Testis (tissue), 2 donors: ENCODE measurements at regions not wholly inside any gene's neighbourhood (a gene's known extent, or its start where the extent isn't known, plus 50 kb on each side); places are given as distances from the start of the nearest gene placed in this dataset.

Experiments used
- DNase-seq: peaks from one replicate; pipeline ENCODE4 v3.0.0-alpha.2; 2019
- H3K27ac ChIP-seq, 2 donors: fragments of 200-600 bp; sonication (generic); one replicate each; pipeline ENCODE4 v1.5.1; 2019
- H3K27me3 ChIP-seq: fragments of 200-600 bp; sonication (generic); one replicate; pipeline ENCODE4 v1.5.1; 2019
- H3K36me3 ChIP-seq: fragments of 200-600 bp; sonication (generic); one replicate; pipeline ENCODE4 v1.5.1; 2017; ENCODE audit warnings: low read depth; ENCODE audit errors: missing control alignments
- H3K4me1 ChIP-seq: fragments of 200-600 bp; sonication (generic); one replicate; pipeline ENCODE4 v1.5.1; 2019
- H3K4me3 ChIP-seq, 2 donors: fragments of 200-600 bp; sonication (generic); one replicate each; pipeline ENCODE4 v1.5.1; 2017 to 2019
- H3K9me3 ChIP-seq: fragments of 200-600 bp; sonication (generic); one replicate; pipeline ENCODE4 v1.5.1; 2017
- POLR2A ChIP-seq: fragments of 450-650 bp; IDR thresholded peaks from one replicate; pipeline ENCODE4 v1.6.1; 2017; ENCODE audit warnings: antibody characterized with exemption, mild to moderate bottlenecking, moderate library complexity
- WGBS, 2 donors: methylation state at CpG; one replicate each; pipeline ENCODE4 v1.1.5; 2018; 5-methylcytosine and 5-hydroxymethylcytosine counted together
- intact Hi-C: fragments of 100-400 bp; cut with DNase I; formaldehyde crosslinking; loops from one replicate; pipeline ENCODE4 v1.15.1; 2023; ENCODE audit warnings: low total_unique reads
- TF ChIP-seq, protein P1 (sequence below), 3 experiments: fragments of 450-650 bp in 2 of 3; fragments of 200-600 bp in 1 of 3; sonication (generic) in 1 of 3; IDR thresholded peaks; one replicate each; pipeline ENCODE4 v1.5.1; 2016 to 2019; ENCODE audit warnings: antibody characterized with exemption in 3 of 3, mild to moderate bottlenecking in 2 of 3, moderate library complexity in 1 of 3

DNA sequence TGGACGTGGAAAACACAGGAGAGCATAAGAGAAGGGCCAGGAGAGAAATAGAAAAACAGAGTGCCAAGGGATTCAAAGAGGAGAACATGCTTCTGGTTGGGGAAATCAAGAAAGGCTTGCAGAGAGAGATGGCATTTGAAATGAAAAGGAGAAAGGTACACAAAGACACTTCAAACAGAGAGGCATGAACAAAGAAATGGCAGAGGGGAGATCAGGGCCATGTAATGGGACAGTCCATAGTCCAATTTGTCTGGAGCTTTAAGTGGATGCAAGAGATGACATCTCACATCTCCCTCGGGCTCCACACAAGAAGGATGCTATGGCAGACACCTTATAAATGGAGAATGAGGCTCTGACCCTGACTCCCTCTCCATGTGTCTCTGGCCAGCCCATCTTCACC lies 331.1 kb downstream of the MLLT3 start:
- H3K4me1 ChIP-seq: no peaks in the 10 kb centered on the region
- H3K27me3 ChIP-seq: no peaks in the 10 kb centered on the region
- H3K27ac ChIP-seq: no peak overlapping the region
- intact Hi-C loops: no loop called here
- WGBS, 2 donors: 73 to 79% methylated on average over 2 of the region's 2 CpGs
- TF ChIP-seq, protein P1, sequence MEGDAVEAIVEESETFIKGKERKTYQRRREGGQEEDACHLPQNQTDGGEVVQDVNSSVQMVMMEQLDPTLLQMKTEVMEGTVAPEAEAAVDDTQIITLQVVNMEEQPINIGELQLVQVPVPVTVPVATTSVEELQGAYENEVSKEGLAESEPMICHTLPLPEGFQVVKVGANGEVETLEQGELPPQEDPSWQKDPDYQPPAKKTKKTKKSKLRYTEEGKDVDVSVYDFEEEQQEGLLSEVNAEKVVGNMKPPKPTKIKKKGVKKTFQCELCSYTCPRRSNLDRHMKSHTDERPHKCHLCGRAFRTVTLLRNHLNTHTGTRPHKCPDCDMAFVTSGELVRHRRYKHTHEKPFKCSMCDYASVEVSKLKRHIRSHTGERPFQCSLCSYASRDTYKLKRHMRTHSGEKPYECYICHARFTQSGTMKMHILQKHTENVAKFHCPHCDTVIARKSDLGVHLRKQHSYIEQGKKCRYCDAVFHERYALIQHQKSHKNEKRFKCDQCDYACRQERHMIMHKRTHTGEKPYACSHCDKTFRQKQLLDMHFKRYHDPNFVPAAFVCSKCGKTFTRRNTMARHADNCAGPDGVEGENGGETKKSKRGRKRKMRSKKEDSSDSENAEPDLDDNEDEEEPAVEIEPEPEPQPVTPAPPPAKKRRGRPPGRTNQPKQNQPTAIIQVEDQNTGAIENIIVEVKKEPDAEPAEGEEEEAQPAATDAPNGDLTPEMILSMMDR (IDR thresholded peaks at IDR 0.05): no peak
- TF ChIP-seq POLR2A: no peak
- no peaks in the 10 kb centered on the region for H3K9me3 ChIP-seq
- DNase-seq: no peak
- H3K36me3 ChIP-seq: no peaks in the 10 kb centered on the region
- no peak overlapping the region for H3K4me3 ChIP-seq

DNA sequence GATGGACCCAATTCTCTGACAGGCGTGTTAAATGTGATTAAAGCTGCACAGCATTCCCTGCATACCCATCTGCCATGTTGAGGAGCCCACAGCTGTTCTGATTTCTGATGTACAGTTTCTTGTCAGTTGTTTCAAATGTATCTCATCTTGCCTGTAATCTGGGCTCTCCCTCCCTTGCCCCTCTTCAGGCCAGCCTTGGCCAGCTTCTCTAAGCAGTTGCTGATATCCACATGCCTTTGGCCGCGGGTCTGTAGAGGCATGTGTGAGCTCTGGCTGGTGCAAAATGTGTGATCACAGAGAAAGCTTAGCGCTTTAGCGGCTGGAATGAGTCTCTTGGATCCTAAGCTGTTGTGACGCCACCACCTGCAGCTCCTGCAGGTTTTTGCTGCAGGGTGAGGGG lies 332.0 kb downstream of the MLLT3 start:
- intact Hi-C loops: no loop called here
- 81 to 94% methylated on average over 6 of the region's 6 CpGs for WGBS, 2 donors
- H3K27me3 ChIP-seq: no peaks in the 10 kb centered on the region
- H3K9me3 ChIP-seq: no peaks in the 10 kb centered on the region
- no peaks in the 10 kb centered on the region for H3K36me3 ChIP-seq
- no peak overlapping the region for H3K27ac ChIP-seq
- H3K4me3 ChIP-seq: no peak overlapping the region
- H3K4me1 ChIP-seq: no peaks in the 10 kb centered on the region
- TF ChIP-seq, protein P1 (IDR thresholded peaks at IDR 0.05): no peak
- TF ChIP-seq POLR2A: no peak
- no peak for DNase-seq

DNA sequence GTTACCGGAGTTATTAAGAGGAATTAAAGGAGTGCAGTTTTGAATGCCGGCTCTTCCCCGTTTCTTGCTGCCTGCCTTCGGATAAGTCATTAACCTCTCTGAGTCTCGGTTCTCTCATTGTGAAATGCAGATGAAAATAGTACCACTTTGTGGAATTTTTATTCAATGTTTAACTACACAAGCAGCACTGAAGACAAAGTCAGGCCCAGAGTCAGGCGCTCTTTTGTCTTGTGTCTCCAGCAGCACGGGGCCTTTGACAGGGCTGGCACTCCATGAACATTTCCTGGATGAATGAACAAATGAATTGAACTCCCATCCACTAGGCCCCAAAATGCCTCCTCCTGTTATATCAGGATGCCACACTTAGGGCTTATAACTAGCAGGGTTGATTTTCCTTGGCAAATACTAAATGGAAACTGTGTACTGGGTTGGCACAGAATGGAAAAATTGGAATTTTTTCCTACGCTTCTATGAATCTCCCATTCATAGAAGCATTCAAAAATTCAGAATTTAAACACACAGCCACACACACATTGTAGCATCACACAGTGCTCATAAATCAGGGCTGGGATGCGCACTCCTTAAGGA lies 332.8 kb downstream of the MLLT3 start:
- WGBS, 2 donors: 75 to 82% methylated on average over 9 of the region's 9 CpGs
- Histone ChIP-seq H3K9me3 (no peaks in the 10 kb centered on the region), H3K36me3 (no peaks in the 10 kb centered on the region), H3K4me1 (no peaks in the 10 kb centered on the region), H3K4me3 (no peak overlapping the region), H3K27ac (no peak overlapping the region), H3K27me3 (no peaks in the 10 kb centered on the region)
- TF ChIP-seq POLR2A: no peak
- TF ChIP-seq, protein P1 (IDR thresholded peaks at IDR 0.05): no peak
- DNase-seq: no peak
- intact Hi-C loops: no loop called here

DNA sequence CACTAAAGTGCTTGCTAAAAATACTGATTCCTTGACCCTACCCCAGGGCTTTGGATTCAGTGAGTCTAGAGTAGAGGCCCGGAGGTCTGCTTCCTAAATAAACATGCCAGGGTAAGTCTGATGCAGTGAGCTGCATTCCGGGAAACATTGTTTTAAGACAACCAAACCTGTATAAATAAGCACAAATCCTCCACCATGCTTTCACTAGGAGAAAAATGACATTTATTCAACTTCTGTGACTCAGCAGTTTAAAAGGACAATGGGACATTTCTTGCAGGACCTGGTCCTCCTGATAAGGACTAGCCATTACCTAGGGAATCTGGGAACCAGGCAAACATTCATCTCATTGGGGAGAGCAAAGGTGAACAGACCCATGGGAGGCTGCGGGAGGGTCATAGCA lies 335.3 kb downstream of the MLLT3 start:
- Histone ChIP-seq H3K36me3 (no peaks in the 10 kb centered on the region), H3K9me3 (no peaks in the 10 kb centered on the region), H3K4me1 (no peaks in the 10 kb centered on the region), H3K27ac (no peak overlapping the region), H3K4me3 (no peak overlapping the region), H3K27me3 (no peaks in the 10 kb centered on the region)
- WGBS, 2 donors: 92 to 97% methylated on average over 3 of the region's 3 CpGs
- intact Hi-C loops: no loop called here
- TF ChIP-seq, protein P1 (IDR thresholded peaks at IDR 0.05): no peak
- TF ChIP-seq POLR2A: no peak
- no peak for DNase-seq

DNA sequence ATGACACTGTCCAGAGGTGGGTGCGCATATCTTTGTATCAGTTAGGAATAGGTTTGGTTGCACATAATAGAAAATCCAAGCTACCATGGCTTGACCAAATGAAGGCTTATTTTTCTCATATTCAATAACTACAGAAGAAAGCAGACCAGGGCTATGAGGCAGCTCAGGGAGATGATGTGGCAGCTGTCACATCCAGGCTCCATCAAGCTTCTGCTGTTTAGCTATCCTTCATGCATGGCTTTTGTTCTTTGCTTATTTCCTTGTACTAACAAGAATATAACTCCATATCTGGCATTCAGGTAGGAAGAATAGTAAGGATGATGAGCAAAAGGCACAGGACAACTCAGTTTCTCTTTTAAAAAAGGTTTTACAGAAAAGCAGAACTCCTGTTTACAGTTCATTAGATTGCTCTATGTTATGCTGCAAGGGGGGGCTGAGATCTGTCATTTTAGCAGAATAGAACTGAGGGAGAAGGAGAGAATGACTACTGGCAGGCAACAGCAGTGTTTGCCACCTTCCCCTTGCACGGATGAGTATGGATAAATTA lies 336.1 kb downstream of the MLLT3 start:
- H3K27ac ChIP-seq: no peak overlapping the region
- H3K36me3 ChIP-seq: no peaks in the 10 kb centered on the region
- no peak for DNase-seq
- WGBS, 2 donors: 46 to 70% methylated on average over 2 of the region's 2 CpGs
- H3K9me3 ChIP-seq: no peaks in the 10 kb centered on the region
- no peak for TF ChIP-seq POLR2A
- TF ChIP-seq, protein P1 (IDR thresholded peaks at IDR 0.05): no peak
- no peak overlapping the region for H3K4me3 ChIP-seq
- no peaks in the 10 kb centered on the region for H3K27me3 ChIP-seq
- intact Hi-C loops: no loop called here
- no peaks in the 10 kb centered on the region for H3K4me1 ChIP-seq
